A549 (cell line): ENCODE measurements at regions not wholly inside any gene's neighbourhood (a gene's known extent, or its start where the extent isn't known, plus 50 kb on each side); places are given as distances from the start of the nearest gene placed in this dataset.

Source experiments
- ATAC-seq, 2 experiments: fragments of 200-7000 bp in 1 of 2; fragments of >200 bp in 1 of 2; cut with Nextera tagmentation in 1 of 2; cut with Tn5 transposase in 1 of 2; 3 replicates each; pipeline versions ENCODE4 v1.8.0 to v1.9.1; 2018 to 2020; ENCODE audit warnings: mild to moderate bottlenecking in 1 of 2, moderate library complexity in 1 of 2
- CTCF ChIA-PET: fragments of 300-600 bp; sonication (Branson Sonifier 250); formaldehyde crosslinking; extraction: SDS; loops from one replicate; lab custom pipeline; 2021; ENCODE audit warnings: antibody characterized with exemption, inconsistent platforms; lab: Yijun Ruan, JAX
- POLR2A ChIA-PET: fragments of 350-600 bp; formaldehyde crosslinking; extraction: SDS; loops from one replicate; lab custom pipeline; 2021; ENCODE audit warnings: antibody characterized with exemption, inconsistent platforms; lab: Yijun Ruan, JAX
- DNase-seq, 2 experiments: peaks; one replicate each; pipeline versions ENCODE4 v3.0.0 to v3.0.0-alpha.2; 2011 to 2016; ENCODE audit warnings: low read depth in 1 of 2, low spot score in 1 of 2
- FAIRE-seq: peaks from 2 replicates; lab custom pipeline; 2011; peaks lifted over from hg19 to GRCh38; lab: Jason Lieb, UNC
- H3K27ac ChIP-seq, 2 experiments: fragments of >200 bp; sonication (Bioruptor Twin); formaldehyde crosslinking; 3 replicates each; pipeline ENCODE4 v1.5.1; 2016 to 2017
- H3K4me1 ChIP-seq: fragments of >200 bp; sonication (Bioruptor Twin); formaldehyde crosslinking; 3 replicates; pipeline ENCODE4 v1.6.1; 2016
- H3K4me2 ChIP-seq: fragments of >200 bp; sonication (Bioruptor Twin); formaldehyde crosslinking; 3 replicates; pipeline ENCODE4 v1.6.1; 2016
- H3K4me3 ChIP-seq: fragments of >200 bp; sonication (Bioruptor Twin); formaldehyde crosslinking; 3 replicates; pipeline ENCODE4 v1.5.1; 2016
- H3K9me3 ChIP-seq: fragments of >200 bp; sonication (Bioruptor Twin); formaldehyde crosslinking; 3 replicates; pipeline ENCODE4 v1.6.1; 2016
- CBX8 ChIP-seq: fragments of 200-600 bp; sonication (generic); IDR thresholded peaks from 2 replicates; pipeline ENCODE4 v1.6.1; 2016
- CHD4 ChIP-seq: fragments of 200-600 bp; sonication (generic); IDR thresholded peaks from 2 replicates; pipeline ENCODE4 v1.6.1; 2016; ENCODE audit warnings: antibody characterized with exemption, mild to moderate bottlenecking, borderline replicate concordance
- E2F6 ChIP-seq: IDR thresholded peaks from 2 replicates; pipeline ENCODE4 v1.6.1; 2012; ENCODE audit warnings: low read depth, borderline replicate concordance
- EHMT2 ChIP-seq: fragments of 200-600 bp; sonication (generic); IDR thresholded peaks from 2 replicates; pipeline ENCODE4 v1.6.1; 2016; ENCODE audit warnings: antibody characterized with exemption, low read depth, mild to moderate bottlenecking, moderate library complexity
- EP300 ChIP-seq, 2 experiments: fragments of >200 bp; sonication (Bioruptor Twin); formaldehyde crosslinking; IDR thresholded peaks; 2 replicates in 1 of 2; 3 replicates in 1 of 2; pipeline ENCODE4 v1.6.1; 2016 to 2017
- ESRRA ChIP-seq: fragments of 150-350 bp; IDR thresholded peaks from 2 replicates; pipeline ENCODE4 v1.6.1; 2014; ENCODE audit warnings: mild to moderate bottlenecking, low read length, borderline replicate concordance
- HES2 ChIP-seq: fragments of >200 bp; sonication (Bioruptor Twin); formaldehyde crosslinking; IDR thresholded peaks from 2 replicates; pipeline ENCODE4 v1.6.1; 2016
- HOXB5 ChIP-seq: fragments of 250-450 bp; sonication (Bioruptor Pico); IDR thresholded peaks from 2 replicates; pipeline ENCODE4 v1.5.0; 2020; ENCODE audit warnings: mild to moderate bottlenecking, moderate library complexity
- JUN ChIP-seq, 2 experiments: fragments of >200 bp; sonication (Bioruptor Twin); formaldehyde crosslinking; IDR thresholded peaks; 2 replicates in 1 of 2; 3 replicates in 1 of 2; pipeline ENCODE4 v1.6.1; 2016 to 2017
- JUNB ChIP-seq: fragments of >200 bp; sonication (Bioruptor Twin); formaldehyde crosslinking; IDR thresholded peaks from 2 replicates; pipeline ENCODE4 v1.6.1; 2016
- KDM5A ChIP-seq: fragments of 200-600 bp; sonication (generic); IDR thresholded peaks from 2 replicates; pipeline ENCODE4 v1.6.1; 2016; ENCODE audit warnings: antibody characterized with exemption, mild to moderate bottlenecking
- MAFK ChIP-seq: fragments of 450-650 bp; IDR thresholded peaks from 2 replicates; pipeline ENCODE4 v1.6.1; 2014; ENCODE audit not compliant: partially characterized antibody
- NPAS2 ChIP-seq: fragments of 250-450 bp; sonication (Bioruptor Pico); IDR thresholded peaks from 2 replicates; pipeline ENCODE4 v1.8.0; 2022; ENCODE audit warnings: mild to moderate bottlenecking, moderate library complexity, borderline replicate concordance
- POLR2A ChIP-seq: IDR thresholded peaks from 2 replicates; pipeline ENCODE4 v1.6.1; 2012; ENCODE audit warnings: mild to moderate bottlenecking, low read length
- POLR2AphosphoS2 ChIP-seq: conservative IDR thresholded peaks from 2 replicates; pipeline ENCODE4 v1.6.1; 2012; ENCODE audit warnings: low read length, improper control_type of control experiment, inconsistent platforms
- RARB ChIP-seq: fragments of 250-450 bp; sonication (Bioruptor Pico); IDR thresholded peaks from 2 replicates; pipeline ENCODE4 v1.8.0; 2021; ENCODE audit warnings: mild to moderate bottlenecking, moderate library complexity
- RCOR1 ChIP-seq: fragments of 150-350 bp; IDR thresholded peaks from 2 replicates; pipeline ENCODE4 v1.6.1; 2014; ENCODE audit warnings: antibody characterized with exemption, low read length, low read depth
- RNF2 ChIP-seq: fragments of 200-600 bp; sonication (generic); IDR thresholded peaks from 2 replicates; pipeline ENCODE4 v1.6.1; 2016; ENCODE audit warnings: low read depth, mild to moderate bottlenecking, antibody characterized with exemption, moderate library complexity, borderline replicate concordance
- SMC3 ChIP-seq: fragments of >200 bp; sonication (Bioruptor Twin); formaldehyde crosslinking; IDR thresholded peaks from 3 replicates; pipeline ENCODE4 v1.6.1; 2018; ENCODE audit warnings: inconsistent platforms
- ZC3H11A ChIP-seq: fragments of 450-650 bp; IDR thresholded peaks from 2 replicates; pipeline ENCODE4 v1.6.1; 2014; ENCODE audit warnings: antibody characterized with exemption, mild to moderate bottlenecking
- ZFP36 ChIP-seq: fragments of 450-650 bp; IDR thresholded peaks from 2 replicates; pipeline ENCODE4 v1.6.1; 2014; ENCODE audit warnings: borderline replicate concordance; ENCODE audit not compliant: partially characterized antibody
- ZSCAN20 ChIP-seq: fragments of 250-450 bp; sonication (Bioruptor Pico); IDR thresholded peaks from 2 replicates; pipeline ENCODE4 v1.8.0; 2022; ENCODE audit warnings: mild to moderate bottlenecking, moderate library complexity
- WGBS: methylation state at CpG from one replicate; pipeline ENCODE4 v1.1.6; 2017; ENCODE audit errors: missing lambda C conversion rate; 5-methylcytosine and 5-hydroxymethylcytosine counted together
- TF ChIP-seq, protein P1 (sequence below): fragments of 250-450 bp; sonication (Bioruptor Pico); IDR thresholded peaks from 2 replicates; pipeline ENCODE4 v1.5.0; 2021; ENCODE audit warnings: mild to moderate bottlenecking, moderate library complexity, borderline replicate concordance
- TF ChIP-seq, protein P2 (sequence below): fragments of >200 bp; sonication (Bioruptor Twin); formaldehyde crosslinking; IDR thresholded peaks from 3 replicates; pipeline ENCODE4 v1.5.1; 2016

DNA sequence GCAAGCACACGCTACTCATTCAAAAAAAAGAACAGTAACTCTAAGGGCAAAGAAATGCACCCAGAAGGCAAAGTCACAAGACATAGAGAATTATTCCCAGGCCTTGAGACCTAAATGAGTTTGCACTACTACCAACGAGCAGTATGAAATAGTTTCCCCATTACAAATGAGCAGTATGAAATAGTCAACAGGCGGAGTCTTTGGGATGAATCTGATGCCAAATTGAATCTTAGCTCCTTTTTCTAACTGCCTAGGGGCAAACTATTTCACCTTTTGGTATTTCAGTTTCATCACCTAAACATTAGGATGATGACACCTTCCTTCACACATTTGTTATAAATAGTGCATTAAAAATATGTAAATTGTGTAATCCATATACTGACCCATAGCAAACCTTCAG is 213.0 kb upstream of the FAT4 start:
- ATAC-seq (no peak), FAIRE-seq (no peak)
- Histone ChIP-seq H3K27ac (no peak overlapping the region), H3K9me3 (no peaks in the 10 kb centered on the region)
- no peak for TF ChIP-seq HOXB5 (CRISPR knock-in tag)
- no peak for TF ChIP-seq POLR2AphosphoS2
- TF ChIP-seq NPAS2 (CRISPR knock-in tag): no peak
- no peak for TF ChIP-seq SMC3
- no peak for TF ChIP-seq HES2
- TF ChIP-seq ESRRA: no peak
- TF ChIP-seq, protein P1, sequence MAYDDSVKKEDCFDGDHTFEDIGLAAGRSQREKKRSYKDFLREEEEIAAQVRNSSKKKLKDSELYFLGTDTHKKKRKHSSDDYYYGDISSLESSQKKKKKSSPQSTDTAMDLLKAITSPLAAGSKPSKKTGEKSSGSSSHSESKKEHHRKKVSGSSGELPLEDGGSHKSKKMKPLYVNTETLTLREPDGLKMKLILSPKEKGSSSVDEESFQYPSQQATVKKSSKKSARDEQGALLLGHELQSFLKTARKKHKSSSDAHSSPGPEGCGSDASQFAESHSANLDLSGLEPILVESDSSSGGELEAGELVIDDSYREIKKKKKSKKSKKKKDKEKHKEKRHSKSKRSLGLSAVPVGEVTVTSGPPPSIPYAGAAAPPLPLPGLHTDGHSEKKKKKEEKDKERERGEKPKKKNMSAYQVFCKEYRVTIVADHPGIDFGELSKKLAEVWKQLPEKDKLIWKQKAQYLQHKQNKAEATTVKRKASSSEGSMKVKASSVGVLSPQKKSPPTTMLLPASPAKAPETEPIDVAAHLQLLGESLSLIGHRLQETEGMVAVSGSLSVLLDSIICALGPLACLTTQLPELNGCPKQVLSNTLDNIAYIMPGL (CRISPR knock-in tag): no peak
- TF ChIP-seq CHD4: no peak
- TF ChIP-seq RCOR1: no peak
- TF ChIP-seq ZFP36: no peak
- TF ChIP-seq JUNB: no peak
- no peak for TF ChIP-seq E2F6
- TF ChIP-seq, protein P2, sequence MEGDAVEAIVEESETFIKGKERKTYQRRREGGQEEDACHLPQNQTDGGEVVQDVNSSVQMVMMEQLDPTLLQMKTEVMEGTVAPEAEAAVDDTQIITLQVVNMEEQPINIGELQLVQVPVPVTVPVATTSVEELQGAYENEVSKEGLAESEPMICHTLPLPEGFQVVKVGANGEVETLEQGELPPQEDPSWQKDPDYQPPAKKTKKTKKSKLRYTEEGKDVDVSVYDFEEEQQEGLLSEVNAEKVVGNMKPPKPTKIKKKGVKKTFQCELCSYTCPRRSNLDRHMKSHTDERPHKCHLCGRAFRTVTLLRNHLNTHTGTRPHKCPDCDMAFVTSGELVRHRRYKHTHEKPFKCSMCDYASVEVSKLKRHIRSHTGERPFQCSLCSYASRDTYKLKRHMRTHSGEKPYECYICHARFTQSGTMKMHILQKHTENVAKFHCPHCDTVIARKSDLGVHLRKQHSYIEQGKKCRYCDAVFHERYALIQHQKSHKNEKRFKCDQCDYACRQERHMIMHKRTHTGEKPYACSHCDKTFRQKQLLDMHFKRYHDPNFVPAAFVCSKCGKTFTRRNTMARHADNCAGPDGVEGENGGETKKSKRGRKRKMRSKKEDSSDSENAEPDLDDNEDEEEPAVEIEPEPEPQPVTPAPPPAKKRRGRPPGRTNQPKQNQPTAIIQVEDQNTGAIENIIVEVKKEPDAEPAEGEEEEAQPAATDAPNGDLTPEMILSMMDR: no peak
- no peak for TF ChIP-seq ZC3H11A
- TF ChIP-seq, all 56 proteins: peak for 0
- no peak overlapping the region for H3K4me2 ChIP-seq
- 52% methylated on average over 3 of the region's 3 CpGs for WGBS
- CTCF ChIA-PET: no interaction called here
- DNase-seq: no peak
- H3K4me1 ChIP-seq: no peaks in the 10 kb centered on the region
- H3K4me3 ChIP-seq: no peak overlapping the region
- POLR2A ChIA-PET: no interaction called here

- Histone ChIP-seq H3K4me3 (no peak overlapping the region), H3K27ac (no peak overlapping the region)
- TF ChIP-seq EHMT2: no peak
- no peak for TF ChIP-seq KDM5A
- no peak for TF ChIP-seq ZSCAN20 (CRISPR knock-in tag)
- TF ChIP-seq EP300 (IDR thresholded peaks at IDR 0.05): no peak
- TF ChIP-seq ESRRA: no peak
- TF ChIP-seq, all 56 proteins: peak for 0
- ChIA-PET CTCF (interaction anchor here (1.2 kb wide), 1 partner anchor 10 kb away, joined by 3 read pairs; no protein-coding TSS in a partner anchor), POLR2A (no interaction called here)
- no peaks in the 10 kb centered on the region for H3K9me3 ChIP-seq
- DNase-seq (no peak), FAIRE-seq (no peak), ATAC-seq (no peak)
- 22% methylated on average over 2 of the region's 2 CpGs for WGBS
- H3K4me1 ChIP-seq: no peaks in the 10 kb centered on the region
- no peak overlapping the region for H3K4me2 ChIP-seq
Observed at GRCh38 chr4:125097729-125098128, 217.0 kb upstream of the FAT4 start.

DNA sequence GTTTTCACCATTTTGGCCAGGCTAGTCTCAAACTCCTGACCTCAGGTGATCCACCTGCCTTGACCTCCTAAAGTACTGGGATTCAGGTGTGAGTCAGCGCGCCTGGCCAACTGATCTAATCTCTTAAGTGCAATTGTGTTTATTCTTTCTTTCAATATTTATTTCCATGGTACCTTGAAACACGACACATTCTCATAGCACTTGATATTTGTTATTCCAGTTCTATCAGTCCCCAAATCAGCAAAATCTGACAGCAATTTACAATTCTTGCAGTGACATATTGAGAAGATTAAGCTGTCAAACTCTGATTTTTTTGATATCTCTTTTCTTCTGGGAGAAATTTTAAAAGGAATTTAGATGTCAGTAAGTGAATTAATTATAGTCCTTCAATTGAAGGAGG is 218.1 kb upstream of the FAT4 start:
- Histone ChIP-seq H3K27ac (no peak overlapping the region), H3K4me2 (no peak overlapping the region), H3K4me3 (no peak overlapping the region), H3K9me3 (no peaks in the 10 kb centered on the region), H3K4me1 (no peaks in the 10 kb centered on the region)
- 67% methylated on average over 3 of the region's 3 CpGs for WGBS
- ChIA-PET CTCF (interaction anchor here (1.2 kb wide), 1 partner anchor 9 kb away, joined by 3 read pairs; no protein-coding TSS in a partner anchor), POLR2A (no interaction called here)
- no peak for FAIRE-seq
- no peak for ATAC-seq
- DNase-seq: no peak
- TF ChIP-seq JUN (IDR thresholded peaks at IDR 0.05): no peak
- TF ChIP-seq E2F6: no peak
- TF ChIP-seq RARB (CRISPR knock-in tag): no peak
- no peak for TF ChIP-seq CBX8
- TF ChIP-seq POLR2A: no peak
- TF ChIP-seq RNF2: no peak
- TF ChIP-seq, protein P2: no peak
- TF ChIP-seq SMC3: no peak
- no peak for TF ChIP-seq MAFK
